SK-N-SH (cell line): ENCODE measurements at regions not wholly inside any gene's neighbourhood (a gene's known extent, or its start where the extent isn't known, plus 50 kb on each side); places are given as distances from the start of the nearest gene placed in this dataset.

ENCODE experiments used
- CTCF ChIA-PET: fragments of 300-600, 350-600 bp; formaldehyde crosslinking; extraction: SDS; loops from one replicate; lab custom pipeline; 2021; lab: Yijun Ruan, JAX
- POLR2A ChIA-PET: fragments of 350-600 bp; sonication (Branson Sonifier 250); formaldehyde crosslinking; extraction: SDS; loops from one replicate; lab custom pipeline; 2020; ENCODE audit warnings: antibody characterized with exemption, inconsistent platforms; lab: Yijun Ruan, JAX
- DNase-seq: peaks from one replicate; pipeline ENCODE4 v3.0.0; 2012
- H2AFZ ChIP-seq: fragments of 200-600 bp; sonication (generic); 2 replicates; pipeline ENCODE4 v1.8.1; 2016; ENCODE audit warnings: antibody characterized with exemption, mild to moderate bottlenecking, low read depth
- H3F3A ChIP-seq: fragments of 200-600 bp; sonication (generic); replicated peaks from 2 replicates; pipeline ENCODE3; 2016; ENCODE audit warnings: antibody characterized with exemption, mild to moderate bottlenecking; ENCODE audit not compliant: insufficient read depth
- H3K27ac ChIP-seq, 2 experiments: fragments of 200-500 bp in 1 of 2; fragments of 200-600 bp in 1 of 2; sonication (Bioruptor generic) in 1 of 2; sonication (generic), shearing (Covaris generic) in 1 of 2; 2 replicates each; pipeline versions ENCODE4 v1.5.1 to v1.6.1; 2014 to 2016; ENCODE audit warnings: low read depth in 2 of 2, inconsistent platforms in 1 of 2, low read length in 1 of 2, mild to moderate bottlenecking in 1 of 2, mixed read lengths in 1 of 2
- H3K27me3 ChIP-seq: fragments of 200-600 bp; sonication (generic), shearing (Covaris generic); 2 replicates; pipeline ENCODE4 v1.6.1; 2016; ENCODE audit warnings: mixed run types; ENCODE audit not compliant: insufficient read depth
- H3K36me3 ChIP-seq, 2 experiments: fragments of 200-500 bp in 1 of 2; fragments of 200-600 bp in 1 of 2; sonication (Bioruptor generic) in 1 of 2; sonication (generic) in 1 of 2; replicated peaks in 1 of 2; 2 replicates each; pipeline versions ENCODE3 to v1.5.1; 2014 to 2016; ENCODE audit warnings: low read length in 1 of 2, mild to moderate bottlenecking in 1 of 2; ENCODE audit not compliant: insufficient read depth in 2 of 2, control insufficient read depth in 1 of 2
- H3K4me1 ChIP-seq, 2 experiments: fragments of 200-500 bp in 1 of 2; fragments of 200-600 bp in 1 of 2; sonication (Bioruptor generic) in 1 of 2; sonication (generic), shearing (Covaris generic) in 1 of 2; 2 replicates each; pipeline versions ENCODE4 v1.5.1 to v1.6.1; 2014 to 2016; ENCODE audit warnings: low read depth in 1 of 2, low read length in 1 of 2, mixed run types in 1 of 2; ENCODE audit not compliant: insufficient read depth in 2 of 2, control insufficient read depth in 1 of 2
- H3K4me2 ChIP-seq: fragments of 200-600 bp; sonication (generic), shearing (Covaris generic); 2 replicates; pipeline ENCODE4 v1.6.1; 2017; ENCODE audit warnings: mixed run types
- H3K4me3 ChIP-seq, 2 experiments: fragments of 200-500 bp in 1 of 2; fragments of 200-600 bp in 1 of 2; sonication (Bioruptor generic) in 1 of 2; sonication (generic), shearing (Covaris generic) in 1 of 2; 2 replicates each; pipeline versions ENCODE4 v1.5.1 to v1.8.1; 2014 to 2016; ENCODE audit warnings: low read depth in 2 of 2, inconsistent platforms in 1 of 2, low read length in 1 of 2, mild to moderate bottlenecking in 1 of 2, mixed read lengths in 1 of 2, moderate library complexity in 1 of 2
- H3K79me2 ChIP-seq: fragments of 200-600 bp; sonication (generic); 2 replicates; pipeline ENCODE4 v1.8.1; 2017; ENCODE audit warnings: mild to moderate bottlenecking; ENCODE audit not compliant: insufficient read depth
- H3K9ac ChIP-seq: fragments of 200-600 bp; sonication (generic); 2 replicates; pipeline ENCODE4 v1.6.1; 2017; ENCODE audit warnings: mixed run types
- H3K9me2 ChIP-seq: fragments of 200-600 bp; sonication (generic); 2 replicates; pipeline ENCODE4 v1.6.1; 2017; ENCODE audit warnings: mixed run types
- H3K9me3 ChIP-seq: fragments of 200-600 bp; sonication (generic); 2 replicates; pipeline ENCODE4 v1.6.1; 2017; ENCODE audit warnings: mixed run types, mild to moderate bottlenecking, moderate library complexity
- H4K20me1 ChIP-seq: fragments of 200-600 bp; sonication (generic); 2 replicates; pipeline ENCODE4 v1.6.1; 2017; ENCODE audit warnings: mild to moderate bottlenecking, mixed run types; ENCODE audit not compliant: insufficient read depth
- CHD2 ChIP-seq: fragments of 150-350 bp; IDR thresholded peaks from 2 replicates; pipeline ENCODE4 v1.6.1; 2018; ENCODE audit warnings: low read length; ENCODE audit not compliant: partially characterized antibody
- ELF1 ChIP-seq: IDR thresholded peaks from 2 replicates; pipeline ENCODE4 v1.4.0; 2012
- EZH2phosphoT487 ChIP-seq: fragments of 200-600 bp; sonication (generic); IDR thresholded peaks from 2 replicates; pipeline ENCODE4 v1.6.1; 2017; ENCODE audit warnings: low read depth, mixed run types, mild to moderate bottlenecking, antibody characterized with exemption, moderate library complexity, borderline replicate concordance
- FOSL2 ChIP-seq: IDR thresholded peaks from 2 replicates; pipeline ENCODE4 v1.4.0; 2012; ENCODE audit warnings: low read depth, mild to moderate bottlenecking, moderate library complexity, borderline replicate concordance
- GABPA ChIP-seq: IDR thresholded peaks from 2 replicates; pipeline ENCODE4 v1.4.0; 2012; ENCODE audit warnings: low read depth, mild to moderate bottlenecking
- GATA2 ChIP-seq: sonication (generic); formaldehyde crosslinking; IDR thresholded peaks from 2 replicates; pipeline ENCODE4 v1.5.0; 2020; ENCODE audit warnings: mild to moderate bottlenecking, missing genetic modification reagents
- IRF3 ChIP-seq: fragments of 150-350 bp; IDR thresholded peaks from 2 replicates; pipeline ENCODE4 v1.6.1; 2016; ENCODE audit warnings: mild to moderate bottlenecking, low read depth, low read length
- MEF2A ChIP-seq: IDR thresholded peaks from 2 replicates; pipeline ENCODE4 v1.4.0; 2012; ENCODE audit warnings: low read depth, borderline replicate concordance
- NRF1 ChIP-seq: IDR thresholded peaks from 2 replicates; pipeline ENCODE4 v1.6.1; 2012; ENCODE audit warnings: low read depth, mild to moderate bottlenecking, low read length
- POLR2AphosphoS5 ChIP-seq: IDR thresholded peaks from 2 replicates; pipeline ENCODE4 v1.6.1; 2012; ENCODE audit warnings: low read depth, low read length
- RCOR1 ChIP-seq: fragments of 150-350 bp; IDR thresholded peaks from 2 replicates; pipeline ENCODE4 v1.6.1; 2017; ENCODE audit warnings: antibody characterized with exemption, low read length
- RXRA ChIP-seq: IDR thresholded peaks from 2 replicates; pipeline ENCODE4 v1.4.0; 2012; ENCODE audit warnings: low read depth, mild to moderate bottlenecking, borderline replicate concordance
- SIN3A ChIP-seq: IDR thresholded peaks from 2 replicates; pipeline ENCODE4 v1.6.1; 2012; ENCODE audit warnings: low read depth, mild to moderate bottlenecking, low read length, moderate library complexity, borderline replicate concordance
- TAF1 ChIP-seq: IDR thresholded peaks from 2 replicates; pipeline ENCODE4 v1.6.1; 2012; ENCODE audit warnings: low read depth, mild to moderate bottlenecking, low read length, moderate library complexity, borderline replicate concordance
- TCF12 ChIP-seq: IDR thresholded peaks from 2 replicates; pipeline ENCODE4 v1.4.0; 2012
- USF1 ChIP-seq: IDR thresholded peaks from 2 replicates; pipeline ENCODE4 v1.4.0; 2012; ENCODE audit warnings: low read depth, borderline replicate concordance
- WGBS: methylation state at CpG from one replicate; pipeline ENCODE4 v1.1.6; 2017; ENCODE audit warnings: low lambda C conversion rate; 5-methylcytosine and 5-hydroxymethylcytosine counted together
- TF ChIP-seq, protein P1 (sequence below): IDR thresholded peaks from 2 replicates; pipeline ENCODE4 v1.4.0; 2012; ENCODE audit warnings: low read depth
- TF ChIP-seq, protein P2 (sequence below): IDR thresholded peaks from 2 replicates; pipeline ENCODE4 v1.4.0; 2012; ENCODE audit warnings: low read depth, borderline replicate concordance

DNA sequence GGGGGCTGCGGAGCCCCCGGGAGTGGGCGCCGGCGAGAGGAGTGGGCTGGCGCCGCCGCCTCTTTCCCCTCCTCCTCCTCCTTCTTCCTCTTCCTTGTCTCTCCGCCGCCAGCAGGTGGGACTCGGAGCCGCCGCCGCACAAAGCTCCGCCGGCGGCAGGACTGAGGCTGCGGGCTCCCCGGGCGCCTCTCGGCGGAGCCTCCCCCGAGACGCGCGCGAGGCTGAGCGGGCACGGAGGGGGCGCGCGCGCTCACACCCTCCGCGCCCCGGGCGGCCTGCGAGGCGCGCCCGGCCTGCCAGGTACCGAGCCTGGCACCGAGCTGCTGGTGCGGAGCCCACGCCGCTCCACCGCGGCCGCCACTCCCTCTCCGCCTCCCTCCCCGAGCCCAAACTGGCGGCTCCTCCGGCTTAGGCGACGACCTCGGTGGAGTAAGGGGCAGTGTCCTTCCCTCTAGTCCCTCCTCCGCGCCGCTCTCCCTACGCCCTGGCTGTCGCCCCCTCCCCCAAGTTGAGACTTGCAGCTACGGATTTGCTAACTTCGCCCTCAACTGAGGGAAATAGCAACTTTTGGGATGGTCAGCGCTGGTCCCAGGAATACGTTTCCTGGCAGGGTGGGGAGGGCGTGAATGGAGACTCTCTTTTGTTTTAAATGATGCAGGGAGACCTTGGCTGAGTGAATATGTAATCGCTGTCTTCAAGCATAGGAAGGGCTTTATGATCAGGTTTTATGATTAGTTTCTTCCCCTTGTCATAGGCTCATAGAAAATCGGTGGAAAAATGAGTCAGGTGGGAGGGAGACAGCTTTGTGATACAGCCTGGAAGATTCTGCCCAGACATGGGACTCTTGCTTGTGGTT lies 199.5 kb upstream of the CAND1 start:
- H4K20me1 ChIP-seq: no peaks in the 10 kb centered on the region
- no peak overlapping the region for H3K9ac ChIP-seq
- peak overlapping the region; percentile 72 for H3K4me2 ChIP-seq
- peak; percentile 64 for DNase-seq
- TF ChIP-seq RXRA (no peak), RCOR1 (no peak), TAF1 (no peak), GATA2 (no peak), EZH2phosphoT487 (no peak), MEF2A (no peak)
- no peaks in the 10 kb centered on the region for H3F3A ChIP-seq
- H3K4me3 ChIP-seq: peak overlapping the region; percentile 45 to 60
- H3K27ac ChIP-seq: no peak overlapping the region
- H3K36me3 ChIP-seq: no peaks in the 10 kb centered on the region
- H3K9me2 ChIP-seq: no peaks in the 10 kb centered on the region
- ChIA-PET POLR2A (no interaction called here), CTCF (interaction anchor here (1.0 to 2.1 kb wide), 3 partner anchors 9 to 60 kb away, joined by 3 to 6 read pairs (median 4); no protein-coding TSS in a partner anchor)
- WGBS: 14% methylated on average over 25 of the region's 68 CpGs
- peaks cover 36% of the 10 kb centered on the region for H3K27me3 ChIP-seq
- no peaks in the 10 kb centered on the region for H3K79me2 ChIP-seq
- no peak overlapping the region for H2AFZ ChIP-seq
- H3K9me3 ChIP-seq: no peaks in the 10 kb centered on the region
- H3K4me1 ChIP-seq: peaks cover 0 to 4% of the 10 kb centered on the region in 2 experiments; a peak in 1 of 4 replicates

DNA sequence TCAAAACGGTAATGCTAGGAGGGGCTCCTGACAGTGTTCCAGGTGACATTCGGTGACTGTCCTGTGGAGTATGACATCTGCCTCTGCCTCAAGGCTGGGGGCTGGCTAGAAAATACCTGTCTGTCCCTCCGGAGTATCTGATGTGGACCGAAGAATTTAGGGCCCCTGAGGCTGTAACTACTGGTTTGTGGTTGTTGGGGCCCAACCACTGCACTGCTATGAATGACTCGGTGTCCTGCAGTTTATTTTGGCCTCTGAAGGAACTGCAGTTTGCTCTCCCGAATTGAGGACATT lies 198.9 kb upstream of the CAND1 start:
- Histone ChIP-seq H3K9ac (no peak overlapping the region), H3K36me3 (no peaks in the 10 kb centered on the region), H3K79me2 (no peaks in the 10 kb centered on the region), H2AFZ (no peak overlapping the region), H3K27ac (no peak overlapping the region), H3K27me3 (peaks cover 36% of the 10 kb centered on the region), H3K4me3 (0 out of 4 replicates have a peak overlapping the region, but pooled peaks of 1 of the 2 experiments have one; percentile 60), H4K20me1 (no peaks in the 10 kb centered on the region), H3K4me1 (peaks cover 0 to 4% of the 10 kb centered on the region in 2 experiments; a peak in 1 of 4 replicates), H3K4me2 (no peak overlapping the region), H3K9me2 (no peaks in the 10 kb centered on the region), H3F3A (no peaks in the 10 kb centered on the region), H3K9me3 (no peaks in the 10 kb centered on the region)
- 11% methylated on average over 6 of the region's 6 CpGs for WGBS
- ChIA-PET POLR2A (no interaction called here), CTCF (interaction anchor here (2.1 kb wide), 1 partner anchor 9 kb away, joined by 6 read pairs; no protein-coding TSS in a partner anchor)
- DNase-seq: peak; percentile 2
- no peak for TF ChIP-seq NRF1

DNA sequence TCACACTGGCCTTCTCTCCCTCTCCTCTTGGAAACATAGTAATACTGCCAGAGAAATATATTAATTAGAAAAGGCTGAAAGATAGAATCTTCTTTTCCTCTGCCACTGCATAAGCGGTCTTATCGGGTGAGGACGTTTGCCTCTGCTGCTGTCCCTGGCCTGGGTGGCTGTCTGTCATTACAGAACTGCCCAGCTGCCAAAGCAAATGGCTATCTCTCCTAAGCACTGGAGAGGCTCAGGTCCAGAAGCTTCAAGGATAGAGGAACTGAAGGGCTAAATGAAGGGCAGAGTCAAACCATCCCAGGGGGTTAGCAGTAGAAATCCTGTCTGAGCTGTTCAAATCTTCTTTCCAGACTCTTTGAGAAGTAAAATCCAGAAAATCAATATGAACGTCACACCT lies 198.6 kb upstream of the CAND1 start:
- ChIA-PET POLR2A (no interaction called here), CTCF (interaction anchor here (2.1 kb wide), 1 partner anchor 10 kb away, joined by 6 read pairs; no protein-coding TSS in a partner anchor)
- no peak overlapping the region for H2AFZ ChIP-seq
- no peaks in the 10 kb centered on the region for H3K9me3 ChIP-seq
- H3K27me3 ChIP-seq: peaks cover 36% of the 10 kb centered on the region
- no peaks in the 10 kb centered on the region for H3F3A ChIP-seq
- no peak overlapping the region for H3K27ac ChIP-seq
- H3K4me2 ChIP-seq: no peak overlapping the region
- H3K9me2 ChIP-seq: no peaks in the 10 kb centered on the region
- H3K79me2 ChIP-seq: no peaks in the 10 kb centered on the region
- H3K4me1 ChIP-seq: peaks cover 0 to 4% of the 10 kb centered on the region in 2 experiments; a peak in 1 of 4 replicates
- peak; percentile 8 for DNase-seq
- no peak overlapping the region for H3K9ac ChIP-seq
- H3K4me3 ChIP-seq: no peak overlapping the region
- 27% methylated on average over 4 of the region's 4 CpGs for WGBS
- no peaks in the 10 kb centered on the region for H4K20me1 ChIP-seq
- no peaks in the 10 kb centered on the region for H3K36me3 ChIP-seq
- TF ChIP-seq GABPA: no peak
- TF ChIP-seq, protein P1, sequence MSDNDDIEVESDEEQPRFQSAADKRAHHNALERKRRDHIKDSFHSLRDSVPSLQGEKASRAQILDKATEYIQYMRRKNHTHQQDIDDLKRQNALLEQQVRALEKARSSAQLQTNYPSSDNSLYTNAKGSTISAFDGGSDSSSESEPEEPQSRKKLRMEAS: no peak
- no peak for TF ChIP-seq TCF12
- no peak for TF ChIP-seq EZH2phosphoT487
- no peak for TF ChIP-seq SIN3A
- no peak for TF ChIP-seq POLR2AphosphoS5
- TF ChIP-seq, protein P2, sequence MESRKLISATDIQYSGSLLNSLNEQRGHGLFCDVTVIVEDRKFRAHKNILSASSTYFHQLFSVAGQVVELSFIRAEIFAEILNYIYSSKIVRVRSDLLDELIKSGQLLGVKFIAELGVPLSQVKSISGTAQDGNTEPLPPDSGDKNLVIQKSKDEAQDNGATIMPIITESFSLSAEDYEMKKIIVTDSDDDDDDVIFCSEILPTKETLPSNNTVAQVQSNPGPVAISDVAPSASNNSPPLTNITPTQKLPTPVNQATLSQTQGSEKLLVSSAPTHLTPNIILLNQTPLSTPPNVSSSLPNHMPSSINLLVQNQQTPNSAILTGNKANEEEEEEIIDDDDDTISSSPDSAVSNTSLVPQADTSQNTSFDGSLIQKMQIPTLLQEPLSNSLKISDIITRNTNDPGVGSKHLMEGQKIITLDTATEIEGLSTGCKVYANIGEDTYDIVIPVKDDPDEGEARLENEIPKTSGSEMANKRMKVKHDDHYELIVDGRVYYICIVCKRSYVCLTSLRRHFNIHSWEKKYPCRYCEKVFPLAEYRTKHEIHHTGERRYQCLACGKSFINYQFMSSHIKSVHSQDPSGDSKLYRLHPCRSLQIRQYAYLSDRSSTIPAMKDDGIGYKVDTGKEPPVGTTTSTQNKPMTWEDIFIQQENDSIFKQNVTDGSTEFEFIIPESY: no peak
- TF ChIP-seq IRF3: no peak
- TF ChIP-seq TAF1: no peak
- TF ChIP-seq FOSL2: no peak
- no peak for TF ChIP-seq ELF1
- TF ChIP-seq USF1: no peak
- no peak for TF ChIP-seq CHD2
